Stimulated activated CD4-positive, alpha-beta T cell treated with anti-CD3 and anti-CD28 coated beads, Interleukin-15, amount 100 ng/mL, for 48 hours (primary cell): ENCODE measurements at regions not wholly inside any gene's neighbourhood (a gene's known extent, or its start where the extent isn't known, plus 50 kb on each side); places are given as distances from the start of the nearest gene placed in this dataset.
"Not testable (repeated sequence)": the region's sequence is repeated elsewhere in the genome, so short reads cannot be mapped to it uniquely, and the experiment has no call there.

Source experiments
- DNase-seq, 2 donors: peaks; one replicate each; pipeline ENCODE4 v3.0.0-alpha.2; 2020; ENCODE audit warnings: low read depth in 2 of 2

GRCh38 chr18:71371951-71372605 lies 1083.2 kb downstream of the SOCS6 start:
- DNase-seq: no peak

DNA sequence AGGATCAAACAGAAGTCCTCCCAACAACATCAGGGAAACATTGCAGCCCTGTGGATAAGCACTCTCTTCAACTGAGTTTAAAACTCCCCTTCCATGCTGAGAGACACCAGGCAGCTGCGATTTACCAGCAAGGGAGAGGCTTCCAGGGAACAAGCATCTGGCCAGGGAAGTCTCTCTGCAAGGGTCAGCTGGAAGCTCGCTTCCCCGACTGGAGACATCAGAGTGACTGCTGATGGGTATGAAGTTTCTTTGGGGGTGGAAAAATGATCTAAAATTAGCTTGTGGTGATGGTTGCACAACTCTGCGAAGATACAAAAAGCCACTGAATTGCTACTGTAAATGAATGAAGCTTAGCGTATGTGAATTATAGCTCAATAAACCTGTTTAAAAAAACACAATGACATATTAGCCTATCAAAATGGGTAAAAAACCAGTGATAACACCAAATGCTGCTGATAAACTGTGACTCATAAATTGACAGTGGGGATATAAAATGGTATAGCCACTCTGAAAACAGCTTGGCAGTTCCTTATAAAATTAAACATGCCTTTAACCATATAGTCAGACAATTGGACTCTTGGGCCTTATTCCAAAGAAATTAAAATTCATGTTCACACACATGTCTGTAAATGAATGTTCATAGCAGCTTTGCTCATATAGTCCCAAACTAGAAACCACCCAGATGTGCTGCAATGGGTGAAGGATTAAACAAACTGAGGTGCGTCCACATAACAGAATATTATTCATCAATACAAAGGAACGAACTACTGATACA lies 1082.0 kb downstream of the SOCS6 start:
- no peak for DNase-seq

GRCh38 chr18:71370095-71370494 lies 1081.2 kb downstream of the SOCS6 start:
- DNase-seq: no peak

DNA sequence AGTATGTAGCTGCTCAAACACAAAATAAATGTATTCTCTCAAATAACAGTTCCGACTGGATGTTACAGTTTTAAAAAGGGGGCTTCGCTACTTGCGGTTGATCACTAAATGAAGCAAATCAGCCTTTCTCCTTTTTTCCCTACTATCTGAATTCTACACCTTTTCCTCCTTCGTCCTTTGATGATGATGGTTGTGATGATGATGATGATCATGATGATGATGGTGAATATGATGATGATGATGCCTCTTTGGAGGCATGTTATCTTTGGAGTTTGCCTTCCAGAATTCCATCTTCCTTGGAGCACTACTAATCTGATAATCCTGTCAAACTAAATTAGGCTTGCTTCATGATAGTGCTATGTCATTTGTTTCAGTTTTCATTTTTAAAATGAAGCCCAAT lies 1073.3 kb downstream of the SOCS6 start:
- DNase-seq: no peak

DNA sequence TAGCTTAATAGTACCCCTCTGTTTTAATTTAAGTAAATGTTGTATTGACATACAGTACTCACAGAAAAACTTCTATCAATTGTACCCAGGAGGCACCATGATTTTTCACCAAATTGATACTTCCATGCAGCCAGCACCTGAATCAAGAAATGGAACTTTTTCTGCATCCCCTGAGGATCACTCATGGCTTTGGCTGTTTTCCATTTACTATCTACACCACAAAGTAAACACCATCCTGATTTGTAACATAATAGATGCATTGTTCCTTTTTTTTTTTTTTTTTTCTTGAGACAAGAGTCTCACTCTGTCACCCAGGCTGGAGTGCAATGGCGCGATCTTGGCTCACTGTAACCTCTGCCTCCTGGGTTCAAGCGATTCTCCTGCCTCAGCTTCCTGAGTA lies 1066.8 kb downstream of the SOCS6 start:
- DNase-seq: not testable (repeated sequence)

DNA sequence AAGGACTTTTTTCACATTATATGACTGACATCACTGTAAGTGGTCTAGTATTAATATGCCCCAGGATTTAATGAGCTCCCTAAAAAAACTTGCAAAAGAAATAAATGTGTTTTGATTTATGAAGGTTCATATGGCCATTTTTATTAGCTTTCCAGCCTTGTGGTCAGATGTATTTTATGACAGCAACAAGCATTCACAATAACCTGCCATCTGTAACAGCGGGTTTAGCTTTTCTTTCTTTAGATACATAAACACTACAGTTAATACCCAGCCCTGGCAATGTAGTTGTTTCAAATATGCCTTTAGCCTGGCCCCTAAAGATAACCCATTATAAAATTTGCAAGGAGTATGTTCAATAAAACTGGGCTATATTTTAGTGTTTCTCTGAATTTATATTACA lies 1063.8 kb downstream of the SOCS6 start:
- no peak for DNase-seq

DNA sequence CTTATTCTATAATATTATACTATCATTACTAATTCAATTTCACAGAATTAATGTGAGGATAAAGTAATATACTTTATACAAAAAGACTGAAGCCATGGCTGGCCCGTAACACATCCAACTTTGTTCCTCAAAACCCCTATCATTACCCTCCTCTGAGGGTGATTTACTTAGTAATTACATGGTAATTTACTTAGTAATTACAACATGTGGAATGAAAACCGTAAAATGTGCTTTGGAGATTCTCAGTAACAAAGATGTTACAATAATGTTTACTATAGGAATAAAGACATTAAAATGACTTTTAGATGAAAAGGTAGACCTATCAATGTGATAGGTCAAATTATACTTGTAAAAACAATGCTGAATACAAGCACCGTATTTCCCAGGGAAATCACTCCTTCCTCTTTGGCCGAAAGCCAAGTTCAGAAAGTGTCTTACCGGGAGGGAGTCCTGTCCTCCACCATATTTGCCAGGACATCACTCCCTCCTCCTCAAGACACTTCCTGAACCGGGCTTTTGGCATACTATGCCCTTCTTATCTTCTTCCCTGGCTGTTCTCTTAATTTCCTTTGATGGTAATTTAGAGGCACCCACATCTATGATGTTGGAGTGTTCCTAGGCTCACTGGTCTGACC lies 1047.8 kb downstream of the SOCS6 start:
- no peak for DNase-seq

- DNase-seq: no peak
These were observed 1040.7 kb downstream of the SOCS6 start for GRCh38 chr18:71329563-71329962.

GRCh38 chr18:71329114-71329513 lies 1040.3 kb downstream of the SOCS6 start:
- no peak for DNase-seq

DNA sequence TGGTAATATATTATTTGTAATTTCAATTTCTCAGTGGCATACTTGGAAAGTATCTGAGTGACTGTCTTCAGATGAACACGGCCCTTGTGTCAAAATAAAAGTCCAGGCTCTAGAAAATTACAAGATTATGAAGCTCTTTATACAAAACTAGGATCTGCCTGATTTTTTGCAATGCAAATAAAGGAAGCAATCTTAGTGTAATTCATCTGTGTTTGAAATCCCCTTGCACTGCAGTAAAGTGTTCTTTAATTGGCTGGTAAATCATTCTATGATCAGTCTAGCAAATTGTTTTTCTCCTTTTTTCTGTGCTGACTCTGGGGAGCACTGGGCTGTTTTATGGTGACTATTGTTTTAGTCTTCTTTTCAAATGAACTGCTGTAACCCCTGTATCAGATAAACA lies 1039.0 kb downstream of the SOCS6 start:
- no peak for DNase-seq

GRCh38 chr18:71327441-71327840 lies 1038.6 kb downstream of the SOCS6 start:
- no peak for DNase-seq

GRCh38 chr18:71326826-71327225 lies 1038.0 kb downstream of the SOCS6 start:
- no peak for DNase-seq

GRCh38 chr18:71324356-71324755 lies 1035.5 kb downstream of the SOCS6 start:
- DNase-seq: no peak

DNA sequence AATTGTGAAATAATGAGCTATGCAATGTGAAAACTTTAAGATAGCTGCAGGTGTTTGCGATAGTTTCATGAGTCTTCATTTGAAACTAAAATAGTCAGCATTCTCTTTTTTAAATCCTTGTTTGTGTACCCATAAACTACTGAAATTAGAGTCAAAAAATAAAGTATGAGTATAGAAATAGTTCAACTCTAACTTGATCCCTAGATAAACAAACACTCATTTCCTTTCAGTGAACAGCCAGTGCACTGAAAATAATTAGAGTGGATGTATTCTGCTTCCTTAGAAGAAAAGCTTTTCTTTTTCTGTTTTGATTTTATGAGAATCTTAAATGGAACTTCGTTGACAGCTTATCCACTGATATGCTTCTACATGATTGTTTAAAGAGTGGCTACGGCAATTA lies 1033.4 kb downstream of the SOCS6 start:
- DNase-seq: no peak

DNA sequence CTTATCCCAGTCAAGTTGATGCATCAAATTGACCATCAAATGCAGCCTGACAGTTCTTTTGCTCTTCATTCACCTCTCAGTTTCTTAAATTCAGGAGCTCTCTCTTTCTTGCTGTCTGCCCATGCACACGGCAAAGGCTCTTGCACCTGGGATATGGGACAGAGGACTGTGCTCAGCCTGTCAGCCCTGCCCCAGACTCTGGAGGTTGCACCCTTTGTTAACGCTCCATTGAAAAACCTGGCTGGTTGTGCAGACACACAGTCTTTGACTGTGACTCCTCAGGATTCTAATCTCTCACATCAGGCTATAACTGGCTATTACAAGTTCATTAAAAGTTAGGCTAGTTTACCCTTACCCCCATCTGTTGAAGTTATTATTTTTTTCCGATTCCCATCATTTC lies 1032.5 kb downstream of the SOCS6 start:
- DNase-seq: no peak

GRCh38 chr18:71304856-71305255 lies 1016.0 kb downstream of the SOCS6 start:
- DNase-seq: no peak

DNA sequence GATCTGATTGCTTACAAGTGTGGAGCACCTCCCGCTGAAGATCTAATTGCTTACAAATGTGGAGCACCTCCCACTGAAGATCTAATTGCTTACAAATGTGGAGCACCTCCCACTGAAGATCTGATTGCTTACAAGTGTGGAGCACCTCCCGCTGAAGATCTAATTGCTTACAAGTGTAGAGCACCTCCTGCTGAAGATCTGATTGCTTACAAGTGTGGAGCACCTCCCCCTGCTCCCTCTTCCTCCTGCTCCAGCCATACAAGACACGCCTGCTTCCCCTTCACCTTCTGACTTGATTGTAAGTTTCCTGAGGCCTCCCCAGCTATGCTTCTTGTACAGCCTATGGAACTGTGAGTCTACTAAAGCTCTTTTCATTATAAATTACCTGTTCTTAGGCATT lies 1014.9 kb downstream of the SOCS6 start:
- DNase-seq: not testable (repeated sequence)

DNA sequence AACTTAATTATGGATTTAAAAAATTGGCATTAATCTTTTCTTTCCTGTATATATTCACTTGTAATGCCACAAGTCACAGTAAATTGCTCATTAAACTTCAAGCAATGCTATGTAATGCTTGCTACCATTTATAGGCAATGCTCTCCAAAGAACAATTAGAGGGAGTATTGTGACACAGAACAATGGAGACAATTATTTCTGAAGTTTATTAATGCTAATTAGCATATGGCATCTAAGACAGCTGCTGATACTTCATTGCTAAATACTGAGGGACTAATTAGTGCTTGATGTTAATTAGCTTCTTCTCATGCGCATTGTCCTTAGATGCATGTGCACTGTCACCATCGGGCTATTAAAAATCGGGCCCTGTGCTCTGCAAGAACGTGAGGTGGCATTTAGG lies 1012.8 kb downstream of the SOCS6 start:
- DNase-seq: no peak

- not testable (repeated sequence) for DNase-seq
These were observed 1005.4 kb downstream of the SOCS6 start for GRCh38 chr18:71294201-71294600.

DNA sequence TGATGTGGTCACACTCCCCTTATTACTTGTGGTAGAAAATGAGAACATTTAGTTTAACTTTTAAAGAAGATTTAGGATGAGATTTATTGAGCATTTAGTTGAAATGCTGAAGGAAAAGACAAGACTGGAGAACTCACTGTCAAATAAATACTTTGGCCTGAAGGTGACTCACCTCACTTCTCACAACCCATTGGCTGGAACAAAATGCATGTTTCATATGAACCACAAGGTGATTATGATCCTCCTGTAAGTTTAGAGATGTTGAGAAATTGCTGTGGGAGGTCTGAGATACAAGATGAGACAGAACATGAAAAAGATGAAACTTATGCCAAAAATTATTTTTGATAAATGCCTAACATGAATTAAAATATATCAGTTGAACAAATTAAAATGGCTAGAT lies 1004.5 kb downstream of the SOCS6 start:
- no peak for DNase-seq

DNA sequence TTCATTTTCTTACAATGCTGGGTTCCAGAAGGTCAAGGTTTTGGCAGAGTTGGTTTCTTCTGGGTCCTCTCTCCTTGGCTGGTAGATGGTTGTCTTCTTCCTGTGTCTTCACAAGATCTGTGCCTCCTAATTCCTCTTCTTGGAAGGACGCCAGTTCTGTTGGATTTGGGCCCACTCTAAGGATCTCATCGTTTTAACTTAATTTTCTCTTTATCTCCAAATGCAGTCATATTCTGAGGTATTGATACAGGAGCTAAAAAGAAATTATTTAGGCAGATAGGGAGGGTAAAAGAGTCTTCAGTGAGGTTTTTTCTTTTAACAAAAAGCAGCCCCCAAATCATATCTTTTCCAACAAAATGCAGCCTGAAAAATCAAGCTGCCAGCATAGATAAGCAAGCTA lies 998.4 kb downstream of the SOCS6 start:
- DNase-seq: no peak

DNA sequence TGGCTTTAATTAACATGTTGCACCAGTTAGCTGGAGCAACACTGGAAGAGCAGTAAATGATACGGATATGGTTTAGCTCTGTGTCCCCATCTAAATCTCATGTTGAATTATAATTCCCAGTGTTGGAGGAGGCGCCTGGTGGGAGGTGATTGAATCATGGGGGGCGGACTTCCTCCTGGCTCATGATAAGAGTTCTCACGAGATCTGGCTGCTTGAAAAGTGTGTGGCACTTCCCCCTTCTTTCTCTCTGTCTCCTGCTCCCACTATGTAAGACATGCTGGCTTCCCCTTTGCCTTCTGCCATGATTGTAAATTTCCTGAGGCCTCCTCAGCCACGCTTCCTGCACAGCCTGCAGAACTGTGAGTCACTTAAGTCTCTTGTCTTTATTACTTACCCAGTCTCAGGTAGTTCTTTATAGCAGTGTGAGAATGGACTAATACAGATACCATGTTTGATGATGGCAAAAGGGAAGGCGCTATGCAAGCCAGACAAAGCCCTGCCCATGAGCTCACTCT lies 963.6 kb downstream of the SOCS6 start:
- DNase-seq: no peak

GRCh38 chr18:71250191-71250590 lies 961.3 kb downstream of the SOCS6 start:
- no peak for DNase-seq
